GM18907 (cell line): ENCODE measurements at regions not wholly inside any gene's neighbourhood (a gene's known extent, or its start where the extent isn't known, plus 50 kb on each side); places are given as distances from the start of the nearest gene placed in this dataset.
"Not testable (repeated sequence)": the region's sequence is repeated elsewhere in the genome, so short reads cannot be mapped to it uniquely, and the experiment has no call there.

ENCODE experiments used
- ATAC-seq: cut with Tn5 transposase; IDR thresholded peaks from one replicate; pipeline ENCODE4 v1.9.1; 2021; ENCODE audit warnings: mild to moderate bottlenecking, moderate library complexity; ENCODE audit not compliant: unreplicated experiment

DNA sequence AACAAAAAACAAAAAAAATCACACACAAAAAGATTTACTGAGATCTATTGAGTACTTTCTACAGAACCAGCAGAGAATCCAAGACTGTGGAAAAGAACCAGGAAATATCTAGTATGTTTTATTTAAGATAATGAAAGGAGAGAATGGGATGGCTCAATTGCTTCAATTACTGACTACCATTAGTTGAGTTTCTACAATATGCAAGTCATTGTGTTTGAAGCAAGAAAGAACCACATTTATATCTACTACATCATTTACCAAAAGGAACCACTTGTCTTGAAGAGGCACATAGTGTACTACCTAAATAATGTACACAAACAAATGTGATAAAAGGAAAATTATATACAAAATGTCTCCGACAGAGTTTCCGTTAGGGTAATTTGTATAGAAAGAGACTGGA lies 325.9 kb upstream of the TNC start:
- no peak for ATAC-seq

DNA sequence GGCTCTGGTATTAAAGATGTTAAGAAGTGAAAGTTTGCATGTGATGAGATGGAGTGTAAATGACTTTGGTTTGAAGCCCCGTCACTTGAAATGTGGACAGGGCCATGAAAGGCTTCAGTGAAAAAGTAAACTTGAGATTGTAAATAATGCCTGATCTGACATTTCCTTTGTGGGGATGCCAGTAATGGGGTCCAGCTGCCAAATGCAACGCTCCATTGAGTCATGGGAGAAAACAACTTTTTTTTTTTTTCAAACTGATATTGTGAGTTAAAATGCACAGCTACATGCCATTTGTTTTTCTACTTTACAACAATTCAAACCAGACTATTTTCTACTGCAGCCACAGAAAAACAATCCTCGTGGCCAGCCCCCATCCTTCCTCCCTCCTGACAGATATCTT lies 327.0 kb upstream of the TNC start:
- ATAC-seq: no peak

DNA sequence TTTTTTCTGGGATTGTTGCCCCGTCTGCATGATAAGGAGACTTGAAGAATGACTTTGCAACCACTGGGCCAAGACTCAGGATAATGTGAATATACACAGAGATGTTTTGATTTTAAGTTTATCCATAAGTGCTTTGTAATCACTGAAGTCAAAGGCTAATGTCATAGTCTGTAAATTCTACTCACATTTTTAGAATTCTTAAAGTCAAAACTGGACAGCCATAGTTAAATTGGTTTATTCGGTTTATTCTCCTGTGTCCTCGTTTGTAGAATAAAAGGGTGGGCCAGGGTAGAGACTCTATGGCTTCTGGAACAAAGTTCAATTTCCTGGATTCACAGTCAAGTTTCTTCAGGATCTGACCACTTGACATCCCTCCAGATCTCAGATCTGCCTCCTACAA lies 327.7 kb upstream of the TNC start:
- no peak for ATAC-seq

DNA sequence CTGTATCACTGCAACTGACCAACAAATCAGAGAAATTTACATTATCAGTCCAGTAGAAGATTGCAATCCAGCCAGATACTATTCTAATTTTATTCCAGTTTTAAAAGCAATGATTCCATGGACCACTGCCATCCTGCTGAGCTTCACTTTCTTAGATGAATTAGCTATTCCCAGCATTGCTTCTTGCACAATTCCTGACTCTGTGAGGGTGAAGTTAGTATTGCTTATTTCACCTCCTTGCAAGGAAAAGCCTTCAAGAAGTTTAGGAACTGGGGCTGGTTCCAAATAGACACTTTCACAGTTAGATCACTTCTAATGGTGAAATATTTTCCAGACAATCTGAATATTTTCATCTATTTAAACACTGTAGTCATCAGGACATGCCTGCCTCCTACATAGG lies 338.6 kb upstream of the TNC start:
- ATAC-seq: no peak

DNA sequence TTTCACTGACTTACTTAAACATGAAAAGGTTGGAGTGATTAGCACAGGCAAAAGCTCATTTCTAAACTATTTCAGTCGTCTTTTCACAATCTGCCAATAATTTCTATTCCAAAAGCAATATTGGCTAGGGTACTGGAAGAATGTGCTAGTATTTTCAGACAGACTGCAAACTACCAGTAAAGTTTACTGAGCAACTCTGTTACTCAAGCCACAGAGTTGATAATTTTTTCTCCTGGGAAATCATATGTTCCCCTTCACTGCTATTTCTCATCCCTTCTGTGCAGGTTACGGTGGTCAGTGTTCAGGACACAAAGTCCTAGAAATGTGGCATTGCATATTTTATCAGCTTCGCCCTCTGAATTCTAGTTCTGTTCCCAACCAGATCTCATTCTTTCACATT lies 343.3 kb upstream of the TNC start:
- no peak for ATAC-seq

DNA sequence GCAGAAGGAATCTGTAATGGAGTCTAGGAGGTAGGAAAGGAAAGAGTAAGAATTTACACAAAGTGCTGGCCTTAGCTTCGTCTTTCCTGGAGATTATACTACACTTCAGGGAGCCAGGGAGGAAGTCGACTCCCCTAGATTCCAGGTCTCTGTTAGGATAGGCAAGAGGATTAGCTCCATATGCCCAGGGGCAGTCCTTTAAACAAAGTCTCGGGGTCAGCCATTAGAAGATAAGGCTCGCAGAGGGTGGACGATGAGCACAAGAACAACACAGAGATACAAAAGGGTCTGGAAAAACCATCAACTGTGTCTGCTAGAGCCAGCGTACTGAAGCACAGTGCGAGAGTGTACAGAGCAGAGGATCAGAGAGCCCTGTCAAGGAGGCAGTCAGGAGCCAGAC lies 344.7 kb upstream of the TNC start:
- no peak for ATAC-seq

DNA sequence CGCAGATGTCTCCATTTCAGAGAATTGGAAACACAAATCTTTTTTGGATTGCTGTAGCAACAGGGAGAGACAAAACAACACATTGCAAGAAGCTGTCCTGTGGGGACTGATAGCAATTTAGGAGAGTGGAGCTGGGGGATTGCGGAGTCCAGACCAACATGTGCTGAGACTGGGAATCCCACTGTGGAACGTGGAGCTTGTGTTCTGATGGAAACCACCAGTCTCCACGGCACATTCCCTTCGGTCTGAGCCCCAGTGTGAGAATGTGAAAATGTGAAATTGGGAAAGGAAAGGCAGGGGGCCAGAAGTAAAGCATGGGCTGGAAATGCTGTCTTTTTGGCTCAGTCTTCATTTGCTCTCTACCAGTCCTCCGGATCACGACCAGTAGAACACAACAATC lies 348.8 kb upstream of the TNC start:
- no peak for ATAC-seq

DNA sequence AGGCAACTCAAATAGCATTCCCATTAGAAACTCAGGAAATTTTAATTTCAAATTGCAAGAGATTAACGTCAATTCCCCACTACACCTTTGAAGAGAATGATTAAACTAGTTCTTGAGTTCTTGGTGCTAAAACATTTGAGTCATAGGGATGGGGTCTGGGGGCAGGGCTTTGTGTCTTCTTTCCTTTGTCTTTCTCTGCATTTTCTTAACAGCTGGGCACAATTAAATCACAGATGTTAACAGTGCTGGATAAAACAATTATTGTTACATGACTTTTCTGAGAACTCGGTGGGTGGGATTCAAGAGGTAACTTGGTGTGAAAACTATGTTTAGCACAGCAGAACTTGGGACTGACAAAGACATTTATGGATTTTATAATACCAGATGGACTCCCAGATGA lies 351.9 kb upstream of the TNC start:
- ATAC-seq: no peak

DNA sequence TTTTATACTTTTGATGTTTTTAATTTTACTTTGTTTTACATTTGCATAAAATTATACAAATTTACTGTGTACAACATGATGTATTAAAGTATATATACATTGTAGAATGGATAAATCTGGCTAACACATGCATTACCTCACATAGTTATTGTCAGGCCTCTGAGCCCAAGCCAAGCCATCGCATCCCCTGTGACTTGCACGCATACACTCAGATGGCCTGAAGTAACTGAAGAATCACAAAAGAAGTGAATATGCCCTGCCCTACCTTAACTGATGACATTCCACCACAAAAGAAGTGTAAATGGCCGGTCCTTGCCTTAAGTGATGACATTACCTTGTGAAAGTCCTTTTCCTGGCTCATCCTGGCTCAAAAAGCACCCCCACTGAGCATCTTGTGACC lies 355.1 kb upstream of the TNC start:
- ATAC-seq: not testable (repeated sequence)

DNA sequence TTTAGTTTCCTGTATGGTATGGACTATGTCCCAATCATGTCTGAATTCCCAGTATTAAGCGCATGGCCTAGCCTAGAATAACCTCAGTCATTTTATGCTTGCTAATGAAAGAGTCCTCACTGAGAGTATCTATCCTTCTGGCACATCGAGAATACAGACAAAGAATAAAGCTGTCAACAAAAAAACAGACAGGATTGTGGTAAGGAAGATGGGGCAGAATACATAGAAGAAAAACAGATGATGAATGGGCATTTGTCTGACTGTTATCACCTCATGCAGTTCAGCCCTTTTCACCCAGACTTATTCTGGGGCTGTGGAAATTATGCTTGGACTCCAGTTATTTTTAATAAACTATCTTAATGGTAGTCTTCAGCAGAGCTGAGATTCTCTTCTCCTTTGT lies 363.8 kb upstream of the TNC start:
- ATAC-seq: no peak

DNA sequence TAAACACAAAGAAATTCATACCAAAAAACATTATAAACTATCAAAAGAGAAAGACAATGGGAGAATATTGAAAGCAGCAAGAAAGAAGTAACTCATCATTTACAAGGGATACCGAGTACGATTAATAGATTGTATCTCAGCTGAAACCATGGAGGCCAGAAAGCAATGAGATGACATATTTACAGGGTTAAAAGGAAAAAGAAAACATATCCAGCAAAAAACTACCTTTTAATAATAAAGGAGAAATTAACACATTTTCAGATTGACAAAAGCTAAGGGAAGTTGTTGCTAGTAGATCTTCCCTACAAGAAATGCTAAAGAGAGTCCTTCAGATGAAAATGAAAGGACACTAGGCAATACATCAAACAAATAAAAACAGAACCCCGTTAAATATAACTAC lies 364.8 kb upstream of the TNC start:
- no peak for ATAC-seq

DNA sequence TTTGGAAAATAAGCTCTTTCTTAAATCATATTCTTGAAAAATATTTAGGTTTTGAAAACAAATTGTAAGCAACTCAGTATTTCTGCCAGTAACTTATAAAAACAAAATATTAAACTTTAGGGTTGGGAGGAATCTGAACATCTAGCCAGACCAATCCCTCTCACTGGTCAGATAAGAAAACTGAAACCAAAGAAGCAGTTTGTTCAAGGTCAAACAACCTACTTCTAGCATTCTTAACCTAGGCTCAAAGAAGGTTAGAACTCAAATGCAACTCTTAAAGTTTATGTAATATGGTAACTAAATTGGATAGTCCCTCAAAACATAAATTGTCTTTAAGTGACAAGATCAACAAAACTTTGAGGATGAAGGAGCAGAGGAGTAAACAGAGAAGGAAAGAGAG lies 374.9 kb upstream of the TNC start:
- ATAC-seq: no peak

DNA sequence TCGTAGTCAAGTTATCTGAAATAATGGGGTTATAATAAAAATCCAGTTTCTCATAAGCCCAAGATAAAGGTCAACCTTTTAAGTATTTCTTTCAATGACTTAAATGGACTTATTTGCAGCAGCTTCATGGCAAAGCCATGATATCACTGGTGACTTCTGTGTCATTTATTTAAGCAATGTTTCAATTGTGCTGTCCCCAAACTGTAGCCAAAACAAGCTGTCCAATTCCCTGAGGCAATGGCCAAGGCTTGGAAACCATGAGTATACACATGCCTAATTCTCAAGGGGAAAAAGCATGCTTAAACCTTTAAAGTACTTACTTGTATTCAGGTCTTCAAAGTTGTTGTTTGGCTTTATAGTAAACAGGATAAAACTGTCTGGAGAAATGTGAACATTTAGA lies 376.4 kb upstream of the TNC start:
- no peak for ATAC-seq

DNA sequence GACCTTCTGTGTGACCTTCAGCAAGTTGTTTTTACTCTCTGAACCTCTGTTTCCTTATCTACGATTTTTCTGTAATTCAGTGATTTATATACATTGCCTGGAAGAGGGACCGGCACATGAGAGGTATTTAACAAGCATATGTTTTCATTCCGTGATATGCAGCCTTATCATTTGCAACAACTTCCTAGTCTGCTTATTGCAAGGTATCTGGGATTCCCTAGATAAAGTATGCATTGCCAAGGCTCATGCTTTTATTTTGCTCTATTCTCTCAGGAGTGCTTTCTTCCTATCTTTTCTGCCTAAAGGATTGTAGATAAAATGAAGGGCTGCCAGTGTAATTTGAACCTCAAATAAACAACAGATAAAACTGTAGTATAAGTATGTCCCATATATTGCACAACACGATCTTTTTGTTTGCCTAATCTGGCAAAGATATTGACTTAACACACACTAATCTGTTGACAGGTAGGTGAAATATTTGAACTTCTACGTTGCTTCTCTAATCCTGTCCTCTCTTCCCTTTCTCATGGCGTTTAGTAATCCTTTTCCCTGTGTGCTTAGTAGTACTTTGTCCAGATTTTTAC lies 377.2 kb upstream of the TNC start:
- ATAC-seq: no peak

DNA sequence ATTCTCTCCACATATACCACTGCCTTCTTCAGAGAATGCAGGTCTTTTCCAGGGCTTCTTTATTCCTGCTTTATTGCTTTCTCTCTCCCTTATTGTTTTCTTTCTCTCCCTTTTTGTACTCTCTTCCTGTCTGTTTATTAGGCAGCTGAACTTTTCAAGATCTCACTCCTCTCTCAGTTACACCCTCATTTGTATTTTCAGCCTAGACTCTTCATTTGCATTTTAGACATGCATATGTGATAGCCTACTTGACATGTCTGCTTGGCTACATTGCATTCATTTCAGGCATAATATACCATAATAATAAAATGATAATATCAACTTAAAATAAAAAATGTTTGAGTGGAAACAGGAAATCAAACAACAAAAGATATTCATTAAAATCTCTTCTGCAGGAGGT lies 377.9 kb upstream of the TNC start:
- no peak for ATAC-seq

DNA sequence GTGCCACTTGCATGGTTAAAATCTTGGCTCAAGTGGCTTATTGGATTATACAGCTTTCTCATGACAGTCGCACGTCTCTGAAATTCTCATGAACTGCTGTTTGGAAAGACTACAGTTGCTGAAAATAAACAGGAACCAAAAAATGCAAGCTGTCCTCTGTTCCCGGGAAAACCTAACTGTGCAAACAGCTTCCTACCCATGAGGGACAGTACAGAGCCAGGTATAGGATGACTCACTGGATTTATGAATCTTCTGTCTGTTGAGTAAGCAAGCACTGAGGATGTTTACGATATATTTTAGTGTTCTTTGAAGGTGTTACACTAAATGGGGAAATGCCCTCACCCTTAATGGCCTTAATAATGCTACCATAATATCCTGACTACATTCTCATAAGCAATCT lies 380.3 kb upstream of the TNC start:
- no peak for ATAC-seq

DNA sequence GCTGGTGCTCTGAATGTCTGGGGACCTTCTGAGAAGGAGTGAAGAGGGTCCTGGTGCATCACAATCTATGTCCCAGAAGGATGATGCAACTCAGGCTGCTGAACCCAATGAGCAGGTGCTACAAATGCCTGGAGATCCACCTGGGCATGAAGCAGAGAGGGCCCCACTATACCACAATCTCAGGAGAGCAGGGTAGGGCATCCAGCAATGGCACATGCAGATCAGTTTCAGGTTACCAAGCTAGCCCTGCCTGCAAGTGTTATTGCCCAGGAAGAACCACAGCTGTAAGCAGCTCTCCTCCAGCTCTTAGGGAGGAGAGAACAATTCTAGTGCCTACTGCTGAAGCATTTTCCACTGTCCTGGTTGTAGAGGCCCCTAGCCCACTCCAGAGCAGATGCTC lies 389.2 kb upstream of the TNC start:
- no peak for ATAC-seq

DNA sequence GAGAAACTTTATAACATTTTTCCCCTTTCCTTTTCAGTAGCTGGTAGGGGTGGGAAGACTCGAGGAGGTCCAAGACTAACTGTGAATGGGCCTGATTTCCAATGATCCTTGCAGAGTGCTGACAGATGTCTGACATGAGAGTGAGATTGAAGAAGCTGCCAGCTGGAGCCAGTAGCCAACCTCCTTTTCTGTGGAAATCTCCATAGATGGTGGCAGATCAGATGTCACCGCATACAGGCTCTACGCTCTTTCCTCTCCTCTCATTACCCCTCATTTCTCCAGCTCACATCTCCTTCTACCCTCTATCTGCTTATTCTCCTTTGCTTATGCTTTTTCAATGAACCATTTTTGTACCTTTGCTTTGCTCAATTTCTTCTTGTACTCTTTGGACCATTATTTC lies 395.2 kb upstream of the TNC start:
- no peak for ATAC-seq

DNA sequence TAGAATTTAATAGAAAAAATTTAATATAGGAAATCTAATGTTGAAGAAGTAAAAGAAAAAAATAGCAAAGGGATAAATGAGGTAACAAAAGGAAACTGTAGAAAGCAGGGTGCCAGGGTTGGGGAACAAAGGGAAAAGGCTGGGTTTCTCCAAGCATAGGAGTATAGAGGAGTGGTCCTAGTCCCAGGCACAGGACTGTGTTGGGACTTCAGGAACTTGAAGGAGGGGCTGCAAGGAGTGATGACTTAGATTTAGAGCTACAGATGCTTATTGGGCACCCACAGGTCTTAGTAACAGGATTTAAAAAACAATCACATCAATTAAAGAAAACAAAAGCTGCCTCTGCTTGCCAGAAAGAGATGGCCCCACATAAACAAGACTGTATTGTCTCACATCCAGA lies 396.5 kb upstream of the TNC start:
- ATAC-seq: no peak

DNA sequence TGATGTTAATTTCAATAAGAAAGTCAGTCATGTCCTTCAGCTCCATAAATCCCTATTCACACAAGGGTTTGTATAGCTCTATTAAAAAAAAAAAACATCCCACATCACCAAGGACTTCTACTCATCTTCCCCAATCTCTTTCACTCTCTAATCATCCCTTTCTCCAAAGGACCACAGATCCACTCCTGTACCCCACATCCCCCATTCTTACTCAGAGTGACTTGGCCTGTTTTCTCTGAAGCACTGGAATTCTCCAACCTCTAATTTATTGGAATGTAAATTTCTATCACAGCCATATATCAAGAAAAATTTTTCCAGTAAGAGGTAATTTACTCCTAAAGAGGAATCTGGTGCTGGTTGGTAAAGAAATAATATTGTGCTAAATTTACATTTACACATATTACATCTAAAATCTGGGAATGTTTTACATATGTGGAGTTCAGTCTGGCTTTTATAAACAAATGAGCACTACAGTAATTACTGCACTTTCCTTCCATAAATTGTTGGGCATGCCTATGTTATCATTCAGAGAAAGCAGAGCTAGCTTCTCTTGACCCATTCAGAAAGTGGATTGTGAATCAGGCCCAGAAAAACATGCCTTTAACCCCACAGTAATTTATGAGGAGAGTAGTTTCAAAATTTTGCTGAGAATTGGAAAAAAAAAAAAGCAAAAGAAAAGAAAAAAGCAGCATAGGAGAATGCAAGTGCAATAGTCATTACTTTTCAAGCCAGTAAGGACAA lies 399.5 kb upstream of the TNC start:
- no peak for ATAC-seq

DNA sequence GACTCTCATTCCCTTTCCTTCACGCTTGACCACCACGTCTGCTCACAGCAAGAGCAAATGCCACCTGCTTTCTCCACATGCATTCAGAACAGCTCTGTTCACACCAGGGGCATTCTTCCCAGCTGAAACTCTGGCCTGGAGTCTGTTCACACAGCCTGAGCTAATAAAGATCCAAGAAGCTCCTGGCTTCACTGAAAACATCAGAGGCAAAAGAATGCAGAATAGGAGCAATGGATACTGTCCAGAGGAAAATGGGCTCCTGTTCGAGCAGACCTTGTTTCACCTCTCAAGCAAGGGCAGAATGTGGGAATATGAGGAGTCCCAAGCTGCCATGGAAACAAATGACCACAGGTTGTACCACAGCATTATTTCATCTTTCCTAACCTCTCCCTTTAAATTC lies 402.7 kb upstream of the TNC start:
- ATAC-seq: no peak

DNA sequence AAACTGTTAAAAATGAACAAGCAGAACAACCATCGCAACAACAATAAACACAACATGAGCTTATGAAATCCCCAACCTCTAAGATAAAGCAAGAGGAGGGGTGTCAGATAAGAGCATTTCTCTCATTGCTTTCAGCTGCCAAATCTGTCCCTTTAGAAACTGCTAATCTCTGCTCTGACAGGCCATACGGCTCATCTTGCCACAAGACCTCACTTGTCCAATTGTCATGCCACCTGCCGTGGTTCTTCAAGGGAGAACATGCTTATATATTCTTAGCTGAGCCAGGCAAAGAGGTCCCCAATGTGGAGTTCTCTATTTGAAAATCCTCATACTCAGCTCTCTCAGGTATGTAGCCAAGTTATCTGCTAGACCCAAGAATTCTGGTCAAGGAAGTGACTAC lies 405.0 kb upstream of the TNC start:
- ATAC-seq: no peak

DNA sequence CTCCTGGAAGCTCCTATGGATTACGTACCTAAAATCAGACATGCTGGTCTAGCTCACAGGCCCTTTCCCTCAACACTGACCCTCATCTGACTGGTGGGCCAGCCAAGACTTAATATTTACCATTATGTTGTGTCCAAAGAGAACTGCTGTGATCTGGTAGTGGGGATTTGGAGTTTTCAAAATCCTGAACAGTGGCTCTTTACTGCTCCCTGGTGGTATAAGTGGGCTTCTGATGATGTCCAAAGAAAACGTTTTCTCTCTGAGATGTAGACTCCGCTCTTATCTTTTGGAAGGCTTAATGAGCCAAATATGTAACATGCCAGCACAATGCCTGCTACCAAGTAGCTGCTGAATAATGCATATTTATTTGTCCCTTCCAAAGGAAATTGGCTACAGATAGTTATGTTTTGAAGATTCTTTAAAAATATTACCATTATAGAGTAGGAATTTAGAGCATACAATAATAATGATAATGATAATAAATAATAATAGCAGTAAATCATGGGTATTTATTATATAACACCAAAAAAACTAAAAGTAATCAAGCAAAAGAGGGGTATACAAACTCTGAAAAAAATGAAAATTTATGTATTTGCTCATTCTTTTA lies 406.6 kb upstream of the TNC start:
- no peak for ATAC-seq
